ENCODE measurements at regions not wholly inside any gene's neighbourhood (a gene's known extent, or its start where the extent isn't known, plus 50 kb on each side); places are given as distances from the start of the nearest gene placed in this dataset.
"Not testable (repeated sequence)": the region's sequence is repeated elsewhere in the genome, so short reads cannot be mapped to it uniquely, and the experiment has no call there.

GRCh38 chr14:105675905-105676670, 149.7 kb downstream of the TMEM121 start:
- not testable (repeated sequence) for FAIRE-seq; DNase-seq (ENCODE audit: insufficient read length, low spot score)

- not testable (repeated sequence) for FAIRE-seq
Observed at GRCh38 chr14:105678057-105678456, 151.7 kb downstream of the TMEM121 start.

GRCh38 chr14:105678996-105679958, 152.9 kb downstream of the TMEM121 start:
- DNase-seq (ENCODE audit: insufficient read length, low spot score); FAIRE-seq: not testable (repeated sequence)

More at GRCh38 chr14:105678057-105678456, 151.7 kb downstream of the TMEM121 start:
- not testable (repeated sequence) for DNase-seq (ENCODE audit: insufficient read length, low spot score)

GRCh38 chr14:105679959-105680735, 153.8 kb downstream of the TMEM121 start:
- not testable (repeated sequence) for FAIRE-seq; DNase-seq (ENCODE audit: insufficient read length, low spot score)

- not testable (repeated sequence) for FAIRE-seq; DNase-seq (ENCODE audit: insufficient read length, low spot score)
Observed at GRCh38 chr14:105680736-105681098, 154.3 kb downstream of the TMEM121 start.

- FAIRE-seq, result not testable (repeated sequence)
Observed at GRCh38 chr14:105681606-105682185, 155.3 kb downstream of the TMEM121 start.

GRCh38 chr14:105682442-105682841, 156.1 kb downstream of the TMEM121 start:
- not testable (repeated sequence) for DNase-seq (ENCODE audit: insufficient read length, low spot score); FAIRE-seq

More at GRCh38 chr14:105681606-105682185, 155.3 kb downstream of the TMEM121 start:
- DNase-seq (ENCODE audit: insufficient read length, low spot score), result not testable (repeated sequence)

- no peak for TF ChIP-seq CTCF (IDR thresholded peaks at IDR 0.05; ENCODE audit: insufficient read depth, missing control alignments)
- DNase-seq (ENCODE audit: insufficient read length, low spot score) (no peak), FAIRE-seq (no peak)
Observed at GRCh38 chr14:105682956-105683570, 156.7 kb downstream of the TMEM121 start.

- not testable (repeated sequence) for DNase-seq (ENCODE audit: insufficient read length, low spot score); FAIRE-seq
Observed at GRCh38 chr14:105684056-105684455, 157.7 kb downstream of the TMEM121 start.

GRCh38 chr14:105684597-105684996, 158.2 kb downstream of the TMEM121 start:
- FAIRE-seq; DNase-seq (ENCODE audit: insufficient read length, low spot score): not testable (repeated sequence)

- FAIRE-seq, result no peak
- no peak for TF ChIP-seq CTCF (IDR thresholded peaks at IDR 0.05; ENCODE audit: insufficient read depth, missing control alignments)
- DNase-seq (ENCODE audit: insufficient read length, low spot score), result no peak
Observed at GRCh38 chr14:105685003-105685402, 158.6 kb downstream of the TMEM121 start.

GRCh38 chr14:105685605-105686004, 159.2 kb downstream of the TMEM121 start:
- not testable (repeated sequence) for FAIRE-seq; DNase-seq (ENCODE audit: insufficient read length, low spot score)

- not testable (repeated sequence) for FAIRE-seq; DNase-seq (ENCODE audit: insufficient read length, low spot score)
Observed at GRCh38 chr14:105686050-105686449, 159.7 kb downstream of the TMEM121 start.

GRCh38 chr14:105686462-105687170, 160.2 kb downstream of the TMEM121 start:
- FAIRE-seq; DNase-seq (ENCODE audit: insufficient read length, low spot score): not testable (repeated sequence)
